Left lung (tissue), 4 donors: ENCODE measurements at regions not wholly inside any gene's neighbourhood (a gene's known extent, or its start where the extent isn't known, plus 50 kb on each side); places are given as distances from the start of the nearest gene placed in this dataset.

Source experiments
- ATAC-seq: fragments of 200-7000 bp; cut with Tn5 transposase; one replicate; pipeline ENCODE4 v1.9.1; 2020; ENCODE audit warnings: moderate library complexity
- DNase-seq, 4 donors: peaks; one replicate each; pipeline ENCODE4 v3.0.0-alpha.2; 2013 to 2020
- H3K27ac ChIP-seq, 2 donors: fragments of 200-600 bp; sonication (generic) in 1 of 2; one replicate each; pipeline versions ENCODE4 v1.5.0 to v1.8.0; 2020 to 2021
- H3K27me3 ChIP-seq, 2 donors: fragments of 200-600 bp; sonication (generic) in 1 of 2; one replicate each; pipeline versions ENCODE4 v1.5.0 to v1.8.0; 2020 to 2021
- H3K36me3 ChIP-seq, 2 donors: fragments of 200-600 bp; sonication (generic) in 1 of 2; one replicate each; pipeline versions ENCODE4 v1.5.0 to v1.8.0; 2020 to 2021
- H3K4me1 ChIP-seq, 2 donors: fragments of 200-600 bp; one replicate each; pipeline ENCODE4 v1.8.0; 2021
- H3K4me3 ChIP-seq, 2 donors: fragments of 200-600 bp; sonication (generic) in 1 of 2; one replicate each; pipeline versions ENCODE4 v1.5.0 to v1.8.0; 2020 to 2021; ENCODE audit warnings: mild to moderate bottlenecking in 1 of 2
- H3K9me3 ChIP-seq, 2 donors: fragments of 200-600 bp; sonication (generic) in 1 of 2; one replicate each; pipeline versions ENCODE4 v1.5.0 to v1.8.0; 2020 to 2021
- intact Hi-C, 2 donors: fragments of 100-400 bp; cut with DNase I; formaldehyde crosslinking; loops; one replicate each; pipeline versions ENCODE4 v1.11.2 to v1.14.2; 2022
- TF ChIP-seq, protein P1 (sequence below), 2 donors: fragments of 200-600 bp; sonication (generic) in 1 of 2; IDR thresholded peaks; one replicate each; pipeline versions ENCODE4 v1.5.0 to v1.8.0; 2021; ENCODE audit warnings: antibody characterized with exemption in 2 of 2
- donor health status: DM: no; HTN: yes; CAD: no.
- donor health status: DM: no; HTN: no; CAD: no.

DNA sequence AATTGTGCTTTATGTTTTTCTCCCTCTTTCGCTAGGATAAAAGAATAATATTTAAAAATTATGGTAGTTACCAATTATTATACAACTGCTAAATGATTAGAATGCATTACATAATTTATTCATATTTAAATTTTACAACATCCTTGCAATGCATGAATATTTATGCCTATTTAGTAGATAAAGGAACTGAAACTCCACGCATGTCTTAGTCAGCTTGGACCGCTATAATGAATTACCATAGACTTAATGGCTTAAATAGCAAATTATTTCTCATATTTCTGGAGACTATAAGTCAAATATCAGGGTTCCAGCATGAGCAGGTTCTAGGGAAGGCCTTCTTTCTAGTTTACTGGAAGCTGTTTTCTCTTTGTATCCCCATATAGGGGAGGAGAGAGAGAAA lies 1555.4 kb upstream of the ADGRL3 start:
- H3K4me3 ChIP-seq: no peak overlapping the region
- H3K4me1 ChIP-seq: no peaks in the 10 kb centered on the region
- DNase-seq (no peak), ATAC-seq (no peak)
- H3K9me3 ChIP-seq: peaks cover 0 to 3% of the 10 kb centered on the region in 2 donors
- H3K36me3 ChIP-seq: no peaks in the 10 kb centered on the region
- no peaks in the 10 kb centered on the region for H3K27me3 ChIP-seq
- intact Hi-C loops: no loop called here
- no peak overlapping the region for H3K27ac ChIP-seq
- TF ChIP-seq, protein P1, sequence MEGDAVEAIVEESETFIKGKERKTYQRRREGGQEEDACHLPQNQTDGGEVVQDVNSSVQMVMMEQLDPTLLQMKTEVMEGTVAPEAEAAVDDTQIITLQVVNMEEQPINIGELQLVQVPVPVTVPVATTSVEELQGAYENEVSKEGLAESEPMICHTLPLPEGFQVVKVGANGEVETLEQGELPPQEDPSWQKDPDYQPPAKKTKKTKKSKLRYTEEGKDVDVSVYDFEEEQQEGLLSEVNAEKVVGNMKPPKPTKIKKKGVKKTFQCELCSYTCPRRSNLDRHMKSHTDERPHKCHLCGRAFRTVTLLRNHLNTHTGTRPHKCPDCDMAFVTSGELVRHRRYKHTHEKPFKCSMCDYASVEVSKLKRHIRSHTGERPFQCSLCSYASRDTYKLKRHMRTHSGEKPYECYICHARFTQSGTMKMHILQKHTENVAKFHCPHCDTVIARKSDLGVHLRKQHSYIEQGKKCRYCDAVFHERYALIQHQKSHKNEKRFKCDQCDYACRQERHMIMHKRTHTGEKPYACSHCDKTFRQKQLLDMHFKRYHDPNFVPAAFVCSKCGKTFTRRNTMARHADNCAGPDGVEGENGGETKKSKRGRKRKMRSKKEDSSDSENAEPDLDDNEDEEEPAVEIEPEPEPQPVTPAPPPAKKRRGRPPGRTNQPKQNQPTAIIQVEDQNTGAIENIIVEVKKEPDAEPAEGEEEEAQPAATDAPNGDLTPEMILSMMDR (IDR thresholded peaks at IDR 0.05): no peak

DNA sequence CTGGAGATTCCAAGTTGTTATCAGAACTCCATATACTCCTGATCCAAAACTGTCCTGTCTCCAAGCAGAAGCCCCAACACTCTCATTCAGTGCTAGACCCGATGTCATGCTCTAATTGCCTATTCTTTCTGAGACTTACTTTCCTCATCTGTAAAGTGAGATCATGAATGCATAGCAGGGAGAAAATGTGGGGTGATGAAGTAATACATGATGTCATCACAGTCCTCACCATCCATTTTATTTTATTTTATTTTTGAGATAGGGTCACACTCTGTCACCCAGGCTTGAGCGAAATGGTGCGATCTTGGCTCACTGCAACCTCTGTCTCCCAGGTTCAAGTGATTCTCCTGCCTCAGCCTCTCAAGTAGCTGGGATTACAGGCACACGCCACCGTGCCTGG lies 1554.0 kb upstream of the ADGRL3 start:
- Histone ChIP-seq H3K9me3 (peaks cover 0 to 6% of the 10 kb centered on the region in 2 donors), H3K36me3 (no peaks in the 10 kb centered on the region), H3K4me3 (no peak overlapping the region), H3K4me1 (no peaks in the 10 kb centered on the region), H3K27me3 (no peaks in the 10 kb centered on the region), H3K27ac (no peak overlapping the region)
- intact Hi-C loops: no loop called here
- ATAC-seq (no peak), DNase-seq (no peak)
- TF ChIP-seq, protein P1 (IDR thresholded peaks at IDR 0.05): no peak

DNA sequence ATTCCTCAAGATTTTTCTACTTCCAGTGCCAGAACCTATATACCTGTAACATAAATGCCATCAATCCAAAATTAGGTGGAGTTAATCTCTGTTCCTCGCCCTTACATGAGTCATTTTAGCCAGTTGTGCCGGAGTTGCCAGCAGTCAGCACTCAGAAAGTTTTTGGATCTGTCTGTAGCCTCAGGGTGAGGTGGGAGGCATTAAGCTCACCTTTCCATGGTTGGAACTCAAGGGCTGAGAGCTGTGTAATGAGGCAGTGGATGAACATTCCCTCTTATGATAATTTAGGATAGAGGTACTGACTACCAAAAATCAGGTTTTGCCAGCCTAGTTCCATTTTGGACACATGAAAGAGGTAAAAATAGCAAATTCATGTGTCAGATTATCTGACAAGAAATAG lies 1553.1 kb upstream of the ADGRL3 start:
- peaks cover 0 to 6% of the 10 kb centered on the region in 2 donors for H3K9me3 ChIP-seq

DNA sequence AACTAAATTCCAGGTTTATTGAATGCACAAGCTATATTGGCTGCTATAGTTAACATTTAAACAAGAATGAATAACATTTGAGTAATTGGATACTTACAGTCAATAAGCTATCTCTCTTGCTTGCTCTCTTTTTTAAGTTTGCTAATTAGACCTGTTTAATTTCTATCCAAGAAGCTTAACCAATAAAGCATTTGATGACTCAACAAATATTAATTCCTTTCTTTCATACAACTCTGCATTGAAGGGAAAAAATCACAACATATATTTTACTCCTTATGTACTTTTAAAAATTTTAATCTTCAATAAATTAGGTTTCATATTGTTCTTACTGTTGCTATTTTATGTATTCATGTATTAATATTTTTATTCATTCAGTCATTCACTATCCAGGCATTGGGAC lies 1552.6 kb upstream of the ADGRL3 start:
- peaks cover 0 to 10% of the 10 kb centered on the region in 2 donors for H3K9me3 ChIP-seq
- TF ChIP-seq, protein P1 (IDR thresholded peaks at IDR 0.05): no peak
- H3K4me1 ChIP-seq: no peaks in the 10 kb centered on the region
- no peak overlapping the region for H3K27ac ChIP-seq
- H3K36me3 ChIP-seq: no peaks in the 10 kb centered on the region
- ATAC-seq: no peak
- H3K27me3 ChIP-seq: no peaks in the 10 kb centered on the region
- H3K4me3 ChIP-seq: no peak overlapping the region
- intact Hi-C loops: no loop called here
- DNase-seq: no peak

More for the DNA sequence above, 1553.1 kb upstream of the ADGRL3 start:
- no peak for ATAC-seq
- DNase-seq: no peak
- no peak overlapping the region for H3K27ac ChIP-seq
- no peaks in the 10 kb centered on the region for H3K27me3 ChIP-seq
- no peaks in the 10 kb centered on the region for H3K4me1 ChIP-seq
- H3K36me3 ChIP-seq: no peaks in the 10 kb centered on the region
- H3K4me3 ChIP-seq: no peak overlapping the region
- TF ChIP-seq, protein P1 (IDR thresholded peaks at IDR 0.05): no peak
- intact Hi-C loops: no loop called here

DNA sequence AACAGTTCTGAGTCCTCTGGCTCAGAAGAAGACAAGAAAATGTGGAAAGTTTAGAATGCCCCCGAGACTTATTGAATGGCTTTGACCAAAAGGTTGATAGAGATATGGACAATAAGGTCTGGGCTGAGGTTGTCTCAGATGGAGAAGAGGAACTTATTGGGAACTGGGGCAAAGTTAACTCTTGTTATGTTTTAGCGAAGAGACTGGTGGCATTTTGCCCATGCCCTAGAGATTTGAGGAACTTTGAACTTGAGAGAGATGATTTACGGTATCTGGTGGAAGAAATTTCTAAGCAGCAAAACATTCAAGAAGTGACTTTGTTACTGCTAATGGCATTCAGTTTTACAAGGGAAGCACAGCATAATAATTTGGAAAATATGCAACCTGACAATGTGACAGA lies 1549.3 kb upstream of the ADGRL3 start:
- TF ChIP-seq, protein P1 (IDR thresholded peaks at IDR 0.05): no peak
- Histone ChIP-seq H3K4me3 (no peak overlapping the region), H3K9me3 (peaks cover 0 to 29% of the 10 kb centered on the region in 2 donors), H3K4me1 (no peaks in the 10 kb centered on the region), H3K27ac (no peak overlapping the region), H3K27me3 (no peaks in the 10 kb centered on the region), H3K36me3 (no peaks in the 10 kb centered on the region)
- intact Hi-C loops: no loop called here
- DNase-seq (no peak), ATAC-seq (no peak)
